ENCODE measurements at regions not wholly inside any gene's neighbourhood (a gene's known extent, or its start where the extent isn't known, plus 50 kb on each side); places are given as distances from the start of the nearest gene placed in this dataset.
"Not testable (repeated sequence)": the region's sequence is repeated elsewhere in the genome, so short reads cannot be mapped to it uniquely, and the experiment has no call there.

- DNase-seq, result no peak
These were observed 76.7 kb upstream of the DRD5 start for GRCh38 chr4:9704551-9705332.

DNA sequence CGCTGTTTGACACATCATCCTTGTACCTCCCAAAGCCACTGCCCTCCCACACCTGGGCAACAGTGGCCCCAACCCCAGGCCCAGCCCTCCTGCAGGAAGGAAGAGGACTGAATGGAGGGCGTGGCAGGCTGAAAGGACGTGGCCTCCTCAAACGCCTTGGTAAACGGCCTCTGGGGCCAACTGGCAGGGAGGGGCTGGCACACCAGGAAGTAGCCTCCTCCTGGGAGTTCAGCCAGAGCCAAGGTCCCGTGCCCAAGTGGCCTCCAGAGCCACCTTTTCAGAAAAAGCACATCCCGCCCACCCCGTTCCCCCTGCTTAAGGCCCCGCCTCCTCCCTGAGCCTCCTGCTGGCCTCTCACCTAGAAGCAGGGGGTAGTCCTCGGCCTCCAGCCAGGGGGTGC lies 74.2 kb upstream of the DRD5 start:
- DNase-seq, result not testable (repeated sequence)

GRCh38 chr4:9707936-9708335 lies 73.5 kb upstream of the DRD5 start:
- not testable (repeated sequence) for DNase-seq

GRCh38 chr4:9709724-9710123 lies 71.7 kb upstream of the DRD5 start:
- DNase-seq, result no peak

DNA sequence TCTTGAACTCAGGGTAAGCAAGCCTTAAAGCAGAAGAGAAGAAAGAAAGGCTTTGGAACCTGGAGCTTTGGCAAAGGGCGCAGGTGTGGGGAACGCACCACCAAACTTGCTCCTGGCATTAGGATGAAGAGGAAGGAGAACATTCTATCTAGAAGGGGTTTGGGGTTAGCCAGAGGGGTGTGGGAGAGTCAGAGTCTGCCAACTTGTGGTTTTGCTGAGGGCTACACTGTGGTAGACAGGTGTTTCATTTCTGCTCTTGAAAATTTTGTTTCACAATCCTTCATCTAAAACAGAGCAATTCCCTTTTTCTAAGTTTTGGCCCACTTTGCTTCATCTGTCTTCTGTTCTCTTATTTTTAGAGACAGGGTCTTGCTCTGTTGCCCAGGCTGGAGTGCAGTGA lies 66.2 kb upstream of the DRD5 start:
- DNase-seq, result not testable (repeated sequence)

- no peak for DNase-seq
These were observed 65.3 kb upstream of the DRD5 start for GRCh38 chr4:9716093-9716492.

DNA sequence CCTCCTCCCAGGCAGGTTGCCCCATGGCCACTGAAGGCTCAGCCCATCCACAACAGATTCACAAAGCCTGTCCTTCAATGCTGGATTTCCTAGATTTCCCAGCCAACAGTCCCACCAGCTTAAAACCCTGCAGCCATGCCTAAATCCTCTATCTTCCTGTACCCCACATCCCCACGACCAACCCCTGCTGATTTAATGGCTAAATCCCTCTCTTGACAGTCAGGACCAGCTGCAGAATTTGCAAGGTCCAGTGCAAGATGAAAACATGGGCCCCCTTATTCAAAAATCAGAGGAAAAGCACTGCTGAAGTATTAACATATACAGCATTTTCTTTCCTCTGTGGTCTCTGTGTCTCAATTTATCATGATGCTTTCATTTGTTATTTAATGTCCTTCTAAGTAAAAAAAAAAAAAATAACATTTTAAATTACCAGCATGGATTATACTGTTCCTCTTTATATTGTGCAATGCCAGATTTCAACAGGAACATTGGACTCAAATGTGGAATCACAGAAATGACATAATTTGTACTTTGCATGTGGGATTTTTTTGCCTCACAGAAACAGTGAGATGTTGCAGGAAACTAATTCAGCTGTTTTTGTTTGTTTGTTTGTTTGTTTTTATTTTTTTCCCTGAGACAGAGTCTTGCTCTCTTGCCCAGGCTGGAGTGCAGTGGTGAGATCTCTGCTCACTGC lies 63.0 kb upstream of the DRD5 start:
- not testable (repeated sequence) for DNase-seq

DNA sequence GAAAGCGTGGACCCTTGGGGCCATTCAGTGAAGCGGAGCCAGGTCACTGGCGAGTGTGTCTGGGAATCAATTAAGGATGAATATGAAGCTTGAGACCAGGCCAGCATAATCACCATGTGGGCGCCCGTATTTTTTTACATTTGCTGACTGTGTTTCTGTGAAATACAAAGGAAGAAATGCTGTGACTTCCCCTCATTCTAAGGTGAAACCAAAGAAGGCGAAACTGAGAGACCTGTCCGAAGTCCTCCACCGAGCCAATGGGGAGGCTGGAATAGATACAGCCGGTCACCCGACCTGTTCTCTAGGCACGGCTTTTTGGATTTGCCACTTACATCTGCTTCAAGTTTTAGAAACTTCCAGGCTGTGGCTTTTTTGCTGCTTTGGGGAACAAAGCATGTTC lies 59.3 kb upstream of the DRD5 start:
- DNase-seq, result not testable (repeated sequence)
